Left lung (tissue), 4 donors: ENCODE measurements at regions not wholly inside any gene's neighbourhood (a gene's known extent, or its start where the extent isn't known, plus 50 kb on each side); places are given as distances from the start of the nearest gene placed in this dataset.

Experiments
- ATAC-seq: fragments of 200-7000 bp; cut with Tn5 transposase; one replicate; pipeline ENCODE4 v1.9.1; 2020; ENCODE audit warnings: moderate library complexity
- DNase-seq, 4 donors: peaks; one replicate each; pipeline ENCODE4 v3.0.0-alpha.2; 2013 to 2020
- H3K27ac ChIP-seq, 2 donors: fragments of 200-600 bp; sonication (generic) in 1 of 2; one replicate each; pipeline versions ENCODE4 v1.5.0 to v1.8.0; 2020 to 2021
- H3K27me3 ChIP-seq, 2 donors: fragments of 200-600 bp; sonication (generic) in 1 of 2; one replicate each; pipeline versions ENCODE4 v1.5.0 to v1.8.0; 2020 to 2021
- H3K36me3 ChIP-seq, 2 donors: fragments of 200-600 bp; sonication (generic) in 1 of 2; one replicate each; pipeline versions ENCODE4 v1.5.0 to v1.8.0; 2020 to 2021
- H3K4me1 ChIP-seq, 2 donors: fragments of 200-600 bp; one replicate each; pipeline ENCODE4 v1.8.0; 2021
- H3K4me3 ChIP-seq, 2 donors: fragments of 200-600 bp; sonication (generic) in 1 of 2; one replicate each; pipeline versions ENCODE4 v1.5.0 to v1.8.0; 2020 to 2021; ENCODE audit warnings: mild to moderate bottlenecking in 1 of 2
- H3K9me3 ChIP-seq, 2 donors: fragments of 200-600 bp; sonication (generic) in 1 of 2; one replicate each; pipeline versions ENCODE4 v1.5.0 to v1.8.0; 2020 to 2021
- intact Hi-C, 2 donors: fragments of 100-400 bp; cut with DNase I; formaldehyde crosslinking; loops; one replicate each; pipeline versions ENCODE4 v1.11.2 to v1.14.2; 2022
- TF ChIP-seq, protein P1 (sequence below), 2 donors: fragments of 200-600 bp; sonication (generic) in 1 of 2; IDR thresholded peaks; one replicate each; pipeline versions ENCODE4 v1.5.0 to v1.8.0; 2021; ENCODE audit warnings: antibody characterized with exemption in 2 of 2
- donor health status: DM: no; HTN: yes; CAD: no.
- donor health status: DM: no; HTN: no; CAD: no.

- DNase-seq (no peak), ATAC-seq (no peak)
- Histone ChIP-seq H3K4me3 (no peak overlapping the region), H3K4me1 (no peaks in the 10 kb centered on the region), H3K36me3 (no peaks in the 10 kb centered on the region), H3K27ac (no peak overlapping the region), H3K27me3 (peaks cover 0 to 4% of the 10 kb centered on the region in 2 donors), H3K9me3 (no peaks in the 10 kb centered on the region)
- intact Hi-C loops = no loop called here
- TF ChIP-seq, protein P1, sequence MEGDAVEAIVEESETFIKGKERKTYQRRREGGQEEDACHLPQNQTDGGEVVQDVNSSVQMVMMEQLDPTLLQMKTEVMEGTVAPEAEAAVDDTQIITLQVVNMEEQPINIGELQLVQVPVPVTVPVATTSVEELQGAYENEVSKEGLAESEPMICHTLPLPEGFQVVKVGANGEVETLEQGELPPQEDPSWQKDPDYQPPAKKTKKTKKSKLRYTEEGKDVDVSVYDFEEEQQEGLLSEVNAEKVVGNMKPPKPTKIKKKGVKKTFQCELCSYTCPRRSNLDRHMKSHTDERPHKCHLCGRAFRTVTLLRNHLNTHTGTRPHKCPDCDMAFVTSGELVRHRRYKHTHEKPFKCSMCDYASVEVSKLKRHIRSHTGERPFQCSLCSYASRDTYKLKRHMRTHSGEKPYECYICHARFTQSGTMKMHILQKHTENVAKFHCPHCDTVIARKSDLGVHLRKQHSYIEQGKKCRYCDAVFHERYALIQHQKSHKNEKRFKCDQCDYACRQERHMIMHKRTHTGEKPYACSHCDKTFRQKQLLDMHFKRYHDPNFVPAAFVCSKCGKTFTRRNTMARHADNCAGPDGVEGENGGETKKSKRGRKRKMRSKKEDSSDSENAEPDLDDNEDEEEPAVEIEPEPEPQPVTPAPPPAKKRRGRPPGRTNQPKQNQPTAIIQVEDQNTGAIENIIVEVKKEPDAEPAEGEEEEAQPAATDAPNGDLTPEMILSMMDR (IDR thresholded peaks at IDR 0.05) = no peak
Measured at GRCh38 chr14:89017417-89017816, 193.0 kb downstream of the TTC8 start.

GRCh38 chr14:89022274-89022673 is 197.8 kb downstream of the TTC8 start:
- Histone ChIP-seq H3K4me3 (no peak overlapping the region), H3K36me3 (no peaks in the 10 kb centered on the region), H3K27me3 (peaks cover 0 to 31% of the 10 kb centered on the region in 2 donors), H3K9me3 (no peaks in the 10 kb centered on the region), H3K4me1 (peaks cover 3 to 24% of the 10 kb centered on the region in 2 donors), H3K27ac (no peak overlapping the region)
- ATAC-seq = no peak
- TF ChIP-seq, protein P1 (IDR thresholded peaks at IDR 0.05) = no peak
- intact Hi-C loops = loop anchor here in 1 of 2 donors (10.0 kb wide), 1 partner anchor 903 kb away; no protein-coding TSS in a partner anchor
- DNase-seq = no peak

GRCh38 chr14:89024691-89025090 is 200.2 kb downstream of the TTC8 start:
- DNase-seq (no peak), ATAC-seq (no peak)
- Histone ChIP-seq H3K4me1 (peaks cover 3 to 29% of the 10 kb centered on the region in 2 donors), H3K4me3 (no peak overlapping the region), H3K27me3 (peaks cover 8 to 55% of the 10 kb centered on the region in 2 donors), H3K9me3 (no peaks in the 10 kb centered on the region), H3K27ac (no peak overlapping the region), H3K36me3 (no peaks in the 10 kb centered on the region)
- TF ChIP-seq, protein P1 (IDR thresholded peaks at IDR 0.05) = no peak
- intact Hi-C loops = loop anchor here in 1 of 2 donors (10.0 kb wide), 1 partner anchor 900 kb away; no protein-coding TSS in a partner anchor

DNA sequence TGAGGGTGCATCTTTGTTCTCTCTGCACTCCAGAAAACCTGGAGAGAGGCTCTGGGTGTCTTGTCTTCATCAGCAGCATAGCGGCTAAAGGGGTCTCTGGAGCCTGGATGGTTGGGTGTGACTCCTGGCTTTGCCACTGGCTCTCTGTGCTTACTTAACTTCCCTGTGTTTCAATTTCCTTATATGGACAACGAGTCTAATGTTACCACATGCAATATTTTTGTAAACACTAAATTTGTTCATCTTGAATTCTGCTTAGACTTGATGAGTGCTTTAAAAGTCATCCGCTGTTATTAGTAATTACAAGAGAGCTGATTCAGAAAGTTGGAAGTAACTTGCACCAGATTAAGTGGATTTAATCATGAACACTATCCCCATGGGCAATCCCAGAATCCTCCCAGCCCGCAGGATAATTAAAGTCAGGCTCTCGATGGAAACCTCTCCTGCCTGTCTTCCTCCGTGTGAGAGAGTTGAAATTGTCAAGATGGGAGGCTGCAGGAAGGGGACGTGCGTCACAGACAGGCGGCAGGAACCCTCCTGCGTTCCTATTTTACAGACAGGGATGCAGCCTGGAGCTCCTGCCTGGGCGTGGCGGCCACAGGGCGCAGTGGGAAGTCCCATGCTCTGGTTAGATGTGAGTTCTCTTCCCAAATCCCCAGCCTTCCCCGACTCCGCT is 201.2 kb downstream of the TTC8 start:
- TF ChIP-seq, protein P1 (IDR thresholded peaks at IDR 0.05) = no peak
- H3K4me1 ChIP-seq = peaks cover 3 to 29% of the 10 kb centered on the region in 2 donors
- H3K27ac ChIP-seq = peak overlapping the region in 1 of 2 donors; percentile 16
- DNase-seq = peak in 1 of 4 donors; percentile 52
- intact Hi-C loops = loop anchor here in 1 of 2 donors (10.0 kb wide), 1 partner anchor 899 kb away; no protein-coding TSS in a partner anchor
- ATAC-seq = peak; percentile 7
- no peaks in the 10 kb centered on the region for H3K36me3 ChIP-seq
- H3K9me3 ChIP-seq = no peaks in the 10 kb centered on the region
- H3K4me3 ChIP-seq = no peak overlapping the region
- H3K27me3 ChIP-seq = peaks cover 8 to 64% of the 10 kb centered on the region in 2 donors

- no peaks in the 10 kb centered on the region for H3K36me3 ChIP-seq
- peak overlapping the region; percentile 41 to 50 for H3K4me3 ChIP-seq
- no peak overlapping the region for H3K27ac ChIP-seq
- intact Hi-C loops = loop anchor here in 1 of 2 donors (10.0 kb wide), 1 partner anchor 898 kb away; no protein-coding TSS in a partner anchor
- peaks cover 3 to 29% of the 10 kb centered on the region in 2 donors for H3K4me1 ChIP-seq
- H3K9me3 ChIP-seq = no peaks in the 10 kb centered on the region
- peak; percentile 94 for ATAC-seq
- peak; percentile 52 to 92 (median 62) for DNase-seq
- H3K27me3 ChIP-seq = peaks cover 8 to 69% of the 10 kb centered on the region in 2 donors
- TF ChIP-seq, protein P1 (IDR thresholded peaks at IDR 0.05) = peak; percentile 80 to 86
Measured at GRCh38 chr14:89027097-89027740, 202.8 kb downstream of the TTC8 start.
